Panc1 (cell line): ENCODE measurements at regions not wholly inside any gene's neighbourhood (a gene's known extent, or its start where the extent isn't known, plus 50 kb on each side); places are given as distances from the start of the nearest gene placed in this dataset.

Source experiments
- ATAC-seq: fragments of 200-7000 bp; cut with Tn5 transposase; 2 replicates; pipeline ENCODE4 v1.9.1; 2020; ENCODE audit warnings: mild to moderate bottlenecking, moderate library complexity
- BruUV-seq: library from RNA; stranded (reverse); fragments of 400-500 nt; replicated peaks from 2 replicates; lab custom pipeline; 2021; lab: Mats Ljungman, UMichigan
- CTCF ChIA-PET: fragments of 300-600 bp; sonication (Branson Sonifier 250); formaldehyde crosslinking; loops from one replicate; lab custom pipeline; 2022; ENCODE audit warnings: antibody characterized with exemption; lab: Charles Lee
- POLR2A ChIA-PET: fragments of 300-600 bp; sonication (Branson Sonifier 250); formaldehyde crosslinking; loops from one replicate; lab custom pipeline; 2022; ENCODE audit warnings: antibody characterized with exemption; lab: Charles Lee
- DNase-seq: peaks from one replicate; pipeline ENCODE4 v3.0.0-alpha.2; 2010; ENCODE audit warnings: low read depth, low spot score
- H3K27ac ChIP-seq: 2 replicates; pipeline ENCODE4 v1.5.1; 2011; ENCODE audit warnings: mild to moderate bottlenecking, low read length, inconsistent platforms
- H3K27me3 ChIP-seq: fragments of 200-500 bp; sonication (Bioruptor generic); 2 replicates; pipeline ENCODE4 v1.6.0; 2014; ENCODE audit warnings: low read length, inconsistent platforms; ENCODE audit not compliant: control insufficient read depth, insufficient read depth
- H3K36me3 ChIP-seq: fragments of 200-500 bp; sonication (Bioruptor generic); 2 replicates; pipeline ENCODE4 v1.5.1; 2014; ENCODE audit warnings: inconsistent platforms, mild to moderate bottlenecking, low read length, moderate library complexity; ENCODE audit not compliant: control insufficient read depth, insufficient read depth
- H3K4me1 ChIP-seq: 2 replicates; pipeline ENCODE4 v1.5.1; 2011; ENCODE audit warnings: inconsistent platforms, mild to moderate bottlenecking, low read length, moderate library complexity; ENCODE audit not compliant: control insufficient read depth, insufficient read depth
- H3K4me3 ChIP-seq, 2 experiments: 2 replicates each; pipeline ENCODE4 v1.5.1; 2011 to 2012; ENCODE audit warnings: low read depth in 2 of 2, low read length in 2 of 2, mild to moderate bottlenecking in 2 of 2, inconsistent platforms in 1 of 2, moderate library complexity in 1 of 2
- H3K9me3 ChIP-seq: fragments of 200-500 bp; sonication (Bioruptor generic); 2 replicates; pipeline ENCODE4 v1.5.1; 2014; ENCODE audit warnings: low read depth, mild to moderate bottlenecking, inconsistent platforms, low read length, moderate library complexity; ENCODE audit not compliant: control insufficient read depth, insufficient read depth
- POLR2AphosphoS5 ChIP-seq: IDR thresholded peaks from 2 replicates; pipeline ENCODE4 v1.6.1; 2012; ENCODE audit warnings: mild to moderate bottlenecking, low read depth, low read length, moderate library complexity
- REST ChIP-seq, 2 experiments: IDR thresholded peaks; 2 replicates each; pipeline ENCODE4 v1.6.1; 2011 to 2012; ENCODE audit warnings: low read depth in 2 of 2, control low read depth in 1 of 2, low read length in 1 of 2, mild to moderate bottlenecking in 1 of 2, moderate library complexity in 1 of 2; ENCODE audit not compliant: insufficient read depth in 1 of 2
- SIN3A ChIP-seq: IDR thresholded peaks from 2 replicates; pipeline ENCODE4 v1.6.1; 2012; ENCODE audit warnings: low read depth, mild to moderate bottlenecking, low read length, moderate library complexity, borderline replicate concordance; ENCODE audit not compliant: insufficient read depth
- TCF7L2 ChIP-seq: IDR thresholded peaks from 2 replicates; pipeline ENCODE4 v1.6.1; 2011; ENCODE audit warnings: mild to moderate bottlenecking, low read depth, low read length, inconsistent platforms
- in situ Hi-C: cut with HindIII; loops from 2 replicates; pipeline ENCODE4 v1.10.0; 2016; ENCODE audit warnings: low sequenced_read_pairs, low pct_unique_long_range_greater_than_20kb
- intact Hi-C: fragments of 100-400 bp; cut with micrococcal nuclease; formaldehyde crosslinking; loops from one replicate; pipeline ENCODE4 v1.10.0; 2022; ENCODE audit not compliant: unreplicated experiment
- TF ChIP-seq, protein P1 (sequence below): fragments of 450-650 bp; IDR thresholded peaks from 2 replicates; pipeline ENCODE4 v1.5.1; 2017; ENCODE audit warnings: mild to moderate bottlenecking

GRCh38 chr1:99457381-99458165, 188.3 kb upstream of the PALMD start:
- Histone ChIP-seq H3K9me3 (no peaks in the 10 kb centered on the region), H3K36me3 (no peaks in the 10 kb centered on the region), H3K4me1 (no peaks in the 10 kb centered on the region), H3K27ac (no peak overlapping the region), H3K4me3 (no peak overlapping the region), H3K27me3 (no peaks in the 10 kb centered on the region)
- intact Hi-C loops = no loop called here
- TF ChIP-seq SIN3A (no peak), POLR2AphosphoS5 (no peak), REST (IDR thresholded peaks at IDR 0.05; ENCODE audit: insufficient read depth in 1 of 2, low read depth in 2 of 2, low read length in 1 of 2) (no peak), TCF7L2 (no peak)
- TF ChIP-seq, protein P1, sequence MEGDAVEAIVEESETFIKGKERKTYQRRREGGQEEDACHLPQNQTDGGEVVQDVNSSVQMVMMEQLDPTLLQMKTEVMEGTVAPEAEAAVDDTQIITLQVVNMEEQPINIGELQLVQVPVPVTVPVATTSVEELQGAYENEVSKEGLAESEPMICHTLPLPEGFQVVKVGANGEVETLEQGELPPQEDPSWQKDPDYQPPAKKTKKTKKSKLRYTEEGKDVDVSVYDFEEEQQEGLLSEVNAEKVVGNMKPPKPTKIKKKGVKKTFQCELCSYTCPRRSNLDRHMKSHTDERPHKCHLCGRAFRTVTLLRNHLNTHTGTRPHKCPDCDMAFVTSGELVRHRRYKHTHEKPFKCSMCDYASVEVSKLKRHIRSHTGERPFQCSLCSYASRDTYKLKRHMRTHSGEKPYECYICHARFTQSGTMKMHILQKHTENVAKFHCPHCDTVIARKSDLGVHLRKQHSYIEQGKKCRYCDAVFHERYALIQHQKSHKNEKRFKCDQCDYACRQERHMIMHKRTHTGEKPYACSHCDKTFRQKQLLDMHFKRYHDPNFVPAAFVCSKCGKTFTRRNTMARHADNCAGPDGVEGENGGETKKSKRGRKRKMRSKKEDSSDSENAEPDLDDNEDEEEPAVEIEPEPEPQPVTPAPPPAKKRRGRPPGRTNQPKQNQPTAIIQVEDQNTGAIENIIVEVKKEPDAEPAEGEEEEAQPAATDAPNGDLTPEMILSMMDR = no peak
- ChIA-PET POLR2A (no interaction called here), CTCF (no interaction called here)
- in situ Hi-C loops = no loop called here
- ATAC-seq (peak; percentile 45; the same call in 1 of the 2 replicates), DNase-seq (no peak)
- BruUV-seq = no TSS peak

- TF ChIP-seq POLR2AphosphoS5 (no peak), TCF7L2 (no peak), REST (IDR thresholded peaks at IDR 0.05; ENCODE audit: insufficient read depth in 1 of 2, low read depth in 2 of 2, low read length in 1 of 2) (no peak), SIN3A (no peak)
- TF ChIP-seq, protein P1 = no peak
- Histone ChIP-seq H3K27ac (no peak overlapping the region), H3K4me3 (no peak overlapping the region), H3K4me1 (no peaks in the 10 kb centered on the region), H3K36me3 (no peaks in the 10 kb centered on the region), H3K9me3 (no peaks in the 10 kb centered on the region), H3K27me3 (no peaks in the 10 kb centered on the region)
- ATAC-seq (no peak), DNase-seq (no peak)
- ChIA-PET POLR2A (no interaction called here), CTCF (no interaction called here)
- BruUV-seq = no TSS peak
- intact Hi-C loops (no loop called here), in situ Hi-C loops (no loop called here)
These were observed 184.4 kb upstream of the PALMD start for GRCh38 chr1:99461499-99461898.
